HFFc6 (cell line): ENCODE measurements at regions not wholly inside any gene's neighbourhood (a gene's known extent, or its start where the extent isn't known, plus 50 kb on each side); places are given as distances from the start of the nearest gene placed in this dataset.
"Not testable (repeated sequence)": the region's sequence is repeated elsewhere in the genome, so short reads cannot be mapped to it uniquely, and the experiment has no call there.

ENCODE experiments used
- DNase-seq: peaks from one replicate; pipeline ENCODE4 v3.0.0-alpha.2; 2018
- H3K27ac Mint-ChIP-seq: 2 replicates; pipeline ENCODE4 v1.8.0; 2020; ENCODE audit warnings: mild to moderate bottlenecking, mixed read lengths
- H3K27me3 Mint-ChIP-seq: 2 replicates; pipeline ENCODE4 v1.8.0; 2021; ENCODE audit warnings: mild to moderate bottlenecking, moderate library complexity, mixed read lengths; ENCODE audit not compliant: insufficient read depth
- H3K36me3 Mint-ChIP-seq: 2 replicates; pipeline ENCODE4 v1.8.0; 2021; ENCODE audit warnings: low read depth, mixed read lengths
- H3K4me1 Mint-ChIP-seq: 2 replicates; pipeline ENCODE4 v1.8.0; 2020; ENCODE audit warnings: low read depth, mixed read lengths
- H3K4me3 Mint-ChIP-seq: 2 replicates; pipeline ENCODE4 v1.8.0; 2020; ENCODE audit warnings: mild to moderate bottlenecking, moderate library complexity, mixed read lengths
- H3K9me3 Mint-ChIP-seq: 2 replicates; pipeline ENCODE4 v1.8.0; 2020; ENCODE audit warnings: mild to moderate bottlenecking, mixed read lengths
- TF ChIP-seq, protein P1 (sequence below): fragments of 200-600 bp; sonication (generic); IDR thresholded peaks from 2 replicates; pipeline ENCODE4 v1.5.0; 2021; ENCODE audit warnings: antibody characterized with exemption, mild to moderate bottlenecking

DNA sequence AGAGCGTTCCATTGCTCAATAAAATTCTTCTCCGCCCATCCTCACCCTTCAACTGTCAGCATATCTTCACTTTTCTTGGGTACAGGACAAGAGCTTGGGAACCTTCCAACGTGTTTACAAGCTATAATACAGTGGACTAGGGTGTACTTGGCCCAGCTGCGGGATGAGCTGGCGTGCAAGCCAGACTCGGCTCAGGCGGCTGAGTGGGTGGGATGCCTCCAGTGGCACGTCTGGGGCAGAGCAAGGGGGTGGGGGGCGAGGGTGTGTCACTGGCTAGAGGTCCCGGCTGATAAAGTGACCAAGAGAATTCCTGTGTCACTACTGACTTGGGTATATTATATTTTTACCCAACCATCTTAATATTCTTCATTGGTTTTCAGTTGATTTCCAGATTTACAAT, 179.7 kb downstream of the EVA1A start:
- Mint-ChIP-seq H3K4me1 (peaks cover 14% of the 10 kb centered on the region), H3K4me3 (no peak overlapping the region), H3K36me3 (no peaks in the 10 kb centered on the region), H3K27ac (no peak overlapping the region), H3K9me3 (no peaks in the 10 kb centered on the region), H3K27me3 (peaks cover 6% of the 10 kb centered on the region; the same call in 1 of the 2 replicates)
- TF ChIP-seq, protein P1, sequence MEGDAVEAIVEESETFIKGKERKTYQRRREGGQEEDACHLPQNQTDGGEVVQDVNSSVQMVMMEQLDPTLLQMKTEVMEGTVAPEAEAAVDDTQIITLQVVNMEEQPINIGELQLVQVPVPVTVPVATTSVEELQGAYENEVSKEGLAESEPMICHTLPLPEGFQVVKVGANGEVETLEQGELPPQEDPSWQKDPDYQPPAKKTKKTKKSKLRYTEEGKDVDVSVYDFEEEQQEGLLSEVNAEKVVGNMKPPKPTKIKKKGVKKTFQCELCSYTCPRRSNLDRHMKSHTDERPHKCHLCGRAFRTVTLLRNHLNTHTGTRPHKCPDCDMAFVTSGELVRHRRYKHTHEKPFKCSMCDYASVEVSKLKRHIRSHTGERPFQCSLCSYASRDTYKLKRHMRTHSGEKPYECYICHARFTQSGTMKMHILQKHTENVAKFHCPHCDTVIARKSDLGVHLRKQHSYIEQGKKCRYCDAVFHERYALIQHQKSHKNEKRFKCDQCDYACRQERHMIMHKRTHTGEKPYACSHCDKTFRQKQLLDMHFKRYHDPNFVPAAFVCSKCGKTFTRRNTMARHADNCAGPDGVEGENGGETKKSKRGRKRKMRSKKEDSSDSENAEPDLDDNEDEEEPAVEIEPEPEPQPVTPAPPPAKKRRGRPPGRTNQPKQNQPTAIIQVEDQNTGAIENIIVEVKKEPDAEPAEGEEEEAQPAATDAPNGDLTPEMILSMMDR: no peak
- DNase-seq: no peak

DNA sequence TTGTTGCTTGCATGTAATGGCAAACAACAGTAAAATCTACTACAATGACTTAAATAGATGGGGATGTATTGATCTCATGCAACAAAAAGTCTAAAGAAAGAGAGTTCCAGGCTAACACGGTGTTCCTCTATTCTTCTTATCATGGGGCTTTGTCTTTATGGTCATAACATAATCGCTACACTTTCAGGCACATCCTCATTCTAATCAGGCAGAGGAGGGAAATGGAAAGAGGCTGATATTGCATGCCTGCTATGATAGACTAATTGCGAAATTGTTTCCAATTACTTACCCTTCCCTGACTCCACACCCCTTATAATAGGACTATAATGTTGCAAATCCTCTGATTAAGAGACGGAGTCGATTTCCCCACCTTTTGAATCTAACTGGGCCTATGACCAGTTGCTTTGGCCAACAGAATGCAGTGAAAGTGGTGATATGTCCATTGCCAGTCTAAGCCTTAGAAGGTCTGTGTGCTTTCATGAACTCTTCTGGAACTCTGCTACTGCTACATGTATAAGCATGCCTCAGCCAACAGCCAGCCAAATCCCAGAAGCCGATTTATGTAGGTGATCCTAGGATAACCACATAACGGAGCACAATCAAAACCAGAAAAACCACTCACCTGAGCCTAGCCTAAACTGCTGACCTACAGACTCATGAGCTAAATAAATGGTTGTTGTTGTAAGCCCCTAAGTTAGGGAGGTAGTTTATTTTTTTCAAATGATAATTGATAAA, 180.3 kb upstream of the TACR1 start:
- no peak overlapping the region for H3K4me3 Mint-ChIP-seq
- TF ChIP-seq, protein P1: no peak

DNA sequence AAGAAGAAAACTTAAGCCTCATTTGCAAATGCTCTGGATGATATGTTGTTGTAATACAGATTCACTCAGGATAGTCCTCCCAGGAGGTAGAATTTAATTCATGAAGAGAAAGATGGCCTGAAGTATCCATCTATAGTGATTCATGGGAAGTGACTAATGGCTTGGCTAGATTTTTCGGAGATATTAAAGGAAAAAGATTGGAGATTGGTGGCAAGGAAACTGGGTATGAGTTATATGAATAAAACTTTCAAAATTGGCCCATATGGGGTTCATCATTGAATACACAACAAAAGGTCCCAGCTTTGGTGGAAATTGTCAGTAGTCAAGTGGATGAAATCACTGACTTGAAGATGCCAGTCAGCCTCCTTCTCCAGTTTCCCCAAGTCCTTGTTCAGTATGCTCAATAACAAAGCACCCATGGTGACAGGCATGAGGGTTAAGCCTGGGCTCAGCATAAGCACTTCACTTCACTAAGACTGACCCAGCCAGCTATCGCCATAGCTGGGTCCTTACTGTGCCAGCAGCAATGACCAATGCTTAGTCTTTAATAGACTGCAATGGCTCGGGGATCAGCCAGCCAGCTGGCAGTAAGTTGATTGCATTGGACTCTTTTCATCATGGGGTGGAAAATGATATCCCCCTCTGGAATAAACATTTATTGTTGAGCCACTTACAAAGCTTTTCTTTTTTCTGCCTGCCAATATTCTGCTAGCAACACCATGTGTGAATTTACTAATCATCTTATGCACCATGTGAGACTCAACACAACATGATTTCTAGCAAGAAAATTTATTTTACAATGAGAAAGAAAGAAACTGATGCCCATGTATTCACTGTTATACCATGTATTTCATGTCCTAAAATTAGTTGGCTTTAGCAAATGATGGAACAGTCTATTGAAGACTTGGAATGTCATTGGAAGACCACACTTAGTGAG, 176.6 kb upstream of the TACR1 start:
- H3K27me3 Mint-ChIP-seq: peaks cover 4% of the 10 kb centered on the region
- DNase-seq: peak; percentile 46
- peaks cover 36% of the 10 kb centered on the region for H3K4me1 Mint-ChIP-seq
- H3K36me3 Mint-ChIP-seq: peaks cover 26% of the 10 kb centered on the region
- H3K9me3 Mint-ChIP-seq: peaks cover 23% of the 10 kb centered on the region
- peak overlapping the region; percentile 44 for H3K27ac Mint-ChIP-seq
- no peak overlapping the region for H3K4me3 Mint-ChIP-seq
- TF ChIP-seq, protein P1: no peak

More for the DNA sequence above, 180.3 kb upstream of the TACR1 start:
- H3K27ac Mint-ChIP-seq: no peak overlapping the region
- H3K9me3 Mint-ChIP-seq: no peaks in the 10 kb centered on the region
- peaks cover 28% of the 10 kb centered on the region for H3K4me1 Mint-ChIP-seq
- DNase-seq: no peak
- peaks cover 6% of the 10 kb centered on the region for H3K27me3 Mint-ChIP-seq
- no peaks in the 10 kb centered on the region for H3K36me3 Mint-ChIP-seq

- H3K27me3 Mint-ChIP-seq, H3K27ac Mint-ChIP-seq, H3K4me3 Mint-ChIP-seq: not testable (repeated sequence)
- DNase-seq: peak; percentile 0
- Mint-ChIP-seq H3K36me3 (peaks cover 39% of the 10 kb centered on the region), H3K9me3 (peaks cover 37% of the 10 kb centered on the region), H3K4me1 (peaks cover 36% of the 10 kb centered on the region)
These were observed 175.2 kb upstream of the TACR1 start for GRCh38 chr2:75374414-75374957.

- H3K36me3 Mint-ChIP-seq: peaks cover 22% of the 10 kb centered on the region
- DNase-seq: no peak
- TF ChIP-seq, protein P1: no peak
- H3K27ac Mint-ChIP-seq: no peak overlapping the region
- H3K27me3 Mint-ChIP-seq: peaks cover 18% of the 10 kb centered on the region
- H3K9me3 Mint-ChIP-seq: peaks cover 21% of the 10 kb centered on the region
- no peaks in the 10 kb centered on the region for H3K4me1 Mint-ChIP-seq
- no peak overlapping the region for H3K4me3 Mint-ChIP-seq
These were observed 168.1 kb upstream of the TACR1 start for GRCh38 chr2:75367401-75367800.
